ENCODE measurements at regions not wholly inside any gene's neighbourhood (a gene's known extent, or its start where the extent isn't known, plus 50 kb on each side); places are given as distances from the start of the nearest gene placed in this dataset.
"Not testable (repeated sequence)": the region's sequence is repeated elsewhere in the genome, so short reads cannot be mapped to it uniquely, and the experiment has no call there.

- Mint-ChIP-seq H3K36me3 (no peaks in the 10 kb centered on the region), H3K27me3 (no peaks in the 10 kb centered on the region), H3K9me3 (peaks cover 12% of the 10 kb centered on the region), H3K27ac (no peak overlapping the region), H3K4me3 (no peak overlapping the region), H3K4me1 (ENCODE audit: low read depth) (no peaks in the 10 kb centered on the region)
- CTCF ChIA-PET: no interaction called here
- intact Hi-C loops (cut with micrococcal nuclease): no loop called here
- no peak for DNase-seq
- POLR2A ChIA-PET: no interaction called here
Measured at GRCh38 chr3:154884952-154885351, 195.2 kb upstream of the MME start.

- Mint-ChIP-seq H3K27ac (no peak overlapping the region), H3K4me1 (ENCODE audit: low read depth) (no peaks in the 10 kb centered on the region), H3K9me3 (peaks cover 11% of the 10 kb centered on the region), H3K36me3 (no peaks in the 10 kb centered on the region), H3K4me3 (no peak overlapping the region), H3K27me3 (no peaks in the 10 kb centered on the region)
- DNase-seq: no peak
- ChIA-PET CTCF (no interaction called here), POLR2A (no interaction called here)
- intact Hi-C loops (cut with micrococcal nuclease): no loop called here
Measured at GRCh38 chr3:154875142-154875541, 205.0 kb upstream of the MME start.

- POLR2A ChIA-PET: no interaction called here
- Mint-ChIP-seq H3K4me3 (no peak overlapping the region), H3K27me3 (no peaks in the 10 kb centered on the region), H3K9me3 (no peaks in the 10 kb centered on the region), H3K4me1 (ENCODE audit: low read depth) (no peaks in the 10 kb centered on the region), H3K36me3 (no peaks in the 10 kb centered on the region), H3K27ac (no peak overlapping the region)
- intact Hi-C loops (cut with micrococcal nuclease): no loop called here
- no peak for DNase-seq
- CTCF ChIA-PET: no interaction called here
Measured at GRCh38 chr3:154872696-154873095, 207.4 kb upstream of the MME start.

GRCh38 chr3:154872074-154872473 is 208.0 kb upstream of the MME start:
- Mint-ChIP-seq H3K4me1 (ENCODE audit: low read depth) (no peaks in the 10 kb centered on the region), H3K4me3 (no peak overlapping the region), H3K27me3 (no peaks in the 10 kb centered on the region), H3K9me3 (no peaks in the 10 kb centered on the region), H3K36me3 (no peaks in the 10 kb centered on the region), H3K27ac (no peak overlapping the region)
- intact Hi-C loops (cut with micrococcal nuclease): no loop called here
- ChIA-PET CTCF (no interaction called here), POLR2A (no interaction called here)
- no peak for DNase-seq

- intact Hi-C loops (cut with micrococcal nuclease): no loop called here
- no peak overlapping the region for H3K27ac Mint-ChIP-seq
- H3K36me3 Mint-ChIP-seq: no peaks in the 10 kb centered on the region
- H3K9me3 Mint-ChIP-seq: no peaks in the 10 kb centered on the region
- H3K4me3 Mint-ChIP-seq: no peak overlapping the region
- ChIA-PET CTCF (no interaction called here), POLR2A (no interaction called here)
- DNase-seq: no peak
- H3K27me3 Mint-ChIP-seq: no peaks in the 10 kb centered on the region
- no peaks in the 10 kb centered on the region for H3K4me1 Mint-ChIP-seq (ENCODE audit: low read depth)
Measured at GRCh38 chr3:154864947-154865346, 215.2 kb upstream of the MME start.

- H3K36me3 Mint-ChIP-seq: no peaks in the 10 kb centered on the region
- ChIA-PET CTCF (no interaction called here), POLR2A (no interaction called here)
- no peak overlapping the region for H3K27ac Mint-ChIP-seq
- no peak overlapping the region for H3K4me3 Mint-ChIP-seq
- DNase-seq: no peak
- no peaks in the 10 kb centered on the region for H3K4me1 Mint-ChIP-seq (ENCODE audit: low read depth)
- no peaks in the 10 kb centered on the region for H3K27me3 Mint-ChIP-seq
- intact Hi-C loops (cut with micrococcal nuclease): no loop called here
- no peaks in the 10 kb centered on the region for H3K9me3 Mint-ChIP-seq
Measured at GRCh38 chr3:154862265-154862664, 217.9 kb upstream of the MME start.

- DNase-seq; H3K9me3 Mint-ChIP-seq; H3K27me3 Mint-ChIP-seq; POLR2A ChIA-PET; H3K27ac Mint-ChIP-seq; intact Hi-C loops (cut with micrococcal nuclease); H3K36me3 Mint-ChIP-seq; CTCF ChIA-PET; H3K4me1 Mint-ChIP-seq (ENCODE audit: low read depth); H3K4me3 Mint-ChIP-seq: not testable (repeated sequence)
Measured at GRCh38 chr3:154852998-154853397, 227.1 kb upstream of the MME start.

- Mint-ChIP-seq H3K27me3 (no peaks in the 10 kb centered on the region), H3K4me1 (ENCODE audit: low read depth) (no peaks in the 10 kb centered on the region), H3K27ac (no peak overlapping the region), H3K36me3 (no peaks in the 10 kb centered on the region), H3K4me3 (no peak overlapping the region), H3K9me3 (peaks cover 7% of the 10 kb centered on the region)
- ChIA-PET CTCF (no interaction called here), POLR2A (no interaction called here)
- DNase-seq: no peak
- intact Hi-C loops (cut with micrococcal nuclease): no loop called here
Measured at GRCh38 chr3:154852515-154852914, 227.6 kb upstream of the MME start.

GRCh38 chr3:154851644-154852043 is 228.5 kb upstream of the MME start:
- no peak for DNase-seq
- Mint-ChIP-seq H3K9me3 (peaks cover 7% of the 10 kb centered on the region), H3K27me3 (no peaks in the 10 kb centered on the region), H3K27ac (no peak overlapping the region), H3K36me3 (no peaks in the 10 kb centered on the region), H3K4me1 (ENCODE audit: low read depth) (no peaks in the 10 kb centered on the region), H3K4me3 (no peak overlapping the region)
- ChIA-PET POLR2A (no interaction called here), CTCF (no interaction called here)
- intact Hi-C loops (cut with micrococcal nuclease): no loop called here

- H3K4me1 Mint-ChIP-seq (ENCODE audit: low read depth): no peaks in the 10 kb centered on the region
- POLR2A ChIA-PET: no interaction called here
Measured at GRCh38 chr3:154850921-154851320, 229.2 kb upstream of the MME start.

GRCh38 chr3:154849408-154849807 is 230.7 kb upstream of the MME start:
- Mint-ChIP-seq H3K27me3 (no peaks in the 10 kb centered on the region), H3K9me3 (peaks cover 7% of the 10 kb centered on the region), H3K4me1 (ENCODE audit: low read depth) (no peaks in the 10 kb centered on the region), H3K4me3 (no peak overlapping the region), H3K27ac (no peak overlapping the region), H3K36me3 (no peaks in the 10 kb centered on the region)
- ChIA-PET POLR2A (no interaction called here), CTCF (no interaction called here)
- intact Hi-C loops (cut with micrococcal nuclease): no loop called here
- no peak for DNase-seq

More at GRCh38 chr3:154850921-154851320, 229.2 kb upstream of the MME start:
- Mint-ChIP-seq H3K36me3 (no peaks in the 10 kb centered on the region), H3K9me3 (peaks cover 7% of the 10 kb centered on the region), H3K4me3 (no peak overlapping the region), H3K27me3 (no peaks in the 10 kb centered on the region), H3K27ac (no peak overlapping the region)
- DNase-seq: no peak
- intact Hi-C loops (cut with micrococcal nuclease): no loop called here
- CTCF ChIA-PET: no interaction called here

GRCh38 chr3:154844863-154845262 is 235.3 kb upstream of the MME start:
- H3K36me3 Mint-ChIP-seq: no peaks in the 10 kb centered on the region
- H3K27ac Mint-ChIP-seq: no peak overlapping the region
- H3K4me1 Mint-ChIP-seq (ENCODE audit: low read depth): no peaks in the 10 kb centered on the region
- no peak overlapping the region for H3K4me3 Mint-ChIP-seq
- CTCF ChIA-PET: no interaction called here
- intact Hi-C loops (cut with micrococcal nuclease): no loop called here
- H3K27me3 Mint-ChIP-seq: no peaks in the 10 kb centered on the region
- POLR2A ChIA-PET: no interaction called here
- DNase-seq: no peak
- H3K9me3 Mint-ChIP-seq: peaks cover 4% of the 10 kb centered on the region

- intact Hi-C loops (cut with micrococcal nuclease): no loop called here
- no peak for DNase-seq
- no peaks in the 10 kb centered on the region for H3K36me3 Mint-ChIP-seq
Measured at GRCh38 chr3:154843647-154844046, 236.5 kb upstream of the MME start.

GRCh38 chr3:154842536-154842935 is 237.6 kb upstream of the MME start:
- Mint-ChIP-seq H3K4me3 (no peak overlapping the region), H3K27ac (no peak overlapping the region), H3K27me3 (no peaks in the 10 kb centered on the region), H3K9me3 (no peaks in the 10 kb centered on the region), H3K36me3 (no peaks in the 10 kb centered on the region), H3K4me1 (ENCODE audit: low read depth) (no peaks in the 10 kb centered on the region)
- POLR2A ChIA-PET: no interaction called here
- CTCF ChIA-PET: no interaction called here
- intact Hi-C loops (cut with micrococcal nuclease): no loop called here
- no peak for DNase-seq

More at GRCh38 chr3:154843647-154844046, 236.5 kb upstream of the MME start:
- H3K4me3 Mint-ChIP-seq: no peak overlapping the region
- CTCF ChIA-PET: no interaction called here
- no peaks in the 10 kb centered on the region for H3K9me3 Mint-ChIP-seq
- no peak overlapping the region for H3K27ac Mint-ChIP-seq
- POLR2A ChIA-PET: no interaction called here
- H3K4me1 Mint-ChIP-seq (ENCODE audit: low read depth): no peaks in the 10 kb centered on the region
- no peaks in the 10 kb centered on the region for H3K27me3 Mint-ChIP-seq

Measured in activated CD4-positive, alpha-beta memory T cell treated with anti-CD3 and anti-CD28 coated beads for 36 hours (primary cell).